HG03378 (cell line): ENCODE measurements at regions not wholly inside any gene's neighbourhood (a gene's known extent, or its start where the extent isn't known, plus 50 kb on each side); places are given as distances from the start of the nearest gene placed in this dataset.
"Not testable (repeated sequence)": the region's sequence is repeated elsewhere in the genome, so short reads cannot be mapped to it uniquely, and the experiment has no call there.

ENCODE experiments used
- ATAC-seq: cut with Tn5 transposase; IDR thresholded peaks from one replicate; pipeline ENCODE4 v1.9.1; 2021; ENCODE audit warnings: mild to moderate bottlenecking, moderate library complexity; ENCODE audit not compliant: unreplicated experiment

DNA sequence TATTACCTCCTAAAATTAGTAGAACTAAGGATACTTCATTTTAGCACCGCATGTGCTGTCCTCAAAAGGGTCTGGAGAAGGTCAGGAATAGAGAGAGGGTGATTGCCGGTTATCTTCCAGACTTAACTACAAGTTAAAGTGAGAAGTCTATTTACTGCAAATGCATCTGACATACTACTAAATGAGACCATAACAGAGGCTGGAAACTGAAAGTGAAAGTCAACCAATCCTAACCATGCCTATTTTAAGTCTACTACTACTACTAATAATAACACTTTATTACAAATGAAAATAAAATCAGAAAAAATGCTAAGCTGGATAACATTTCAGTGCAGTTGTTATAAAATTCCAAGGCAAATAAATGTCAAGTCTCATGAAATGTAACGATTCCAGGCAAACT, 244.7 kb downstream of the KIF20B start:
- no peak for ATAC-seq

DNA sequence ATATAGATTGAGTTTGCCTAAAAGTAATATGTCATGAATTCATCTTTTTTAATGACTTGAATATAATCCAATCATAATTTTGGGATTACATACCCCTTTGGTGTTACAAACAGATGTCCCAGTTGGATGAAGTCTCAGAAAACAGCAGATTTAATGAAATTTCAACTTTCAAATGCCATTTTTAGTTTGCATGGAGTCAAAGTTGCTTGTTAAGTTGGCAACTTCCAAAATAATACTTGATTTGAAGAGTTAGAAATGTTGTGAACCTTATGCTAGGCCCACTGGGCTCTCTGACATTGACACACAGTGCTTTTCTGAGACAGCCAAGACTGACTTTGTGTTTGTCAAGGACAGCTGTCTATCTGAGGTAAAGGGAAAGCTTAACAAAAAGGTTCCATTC, 248.1 kb downstream of the KIF20B start:
- no peak for ATAC-seq

DNA sequence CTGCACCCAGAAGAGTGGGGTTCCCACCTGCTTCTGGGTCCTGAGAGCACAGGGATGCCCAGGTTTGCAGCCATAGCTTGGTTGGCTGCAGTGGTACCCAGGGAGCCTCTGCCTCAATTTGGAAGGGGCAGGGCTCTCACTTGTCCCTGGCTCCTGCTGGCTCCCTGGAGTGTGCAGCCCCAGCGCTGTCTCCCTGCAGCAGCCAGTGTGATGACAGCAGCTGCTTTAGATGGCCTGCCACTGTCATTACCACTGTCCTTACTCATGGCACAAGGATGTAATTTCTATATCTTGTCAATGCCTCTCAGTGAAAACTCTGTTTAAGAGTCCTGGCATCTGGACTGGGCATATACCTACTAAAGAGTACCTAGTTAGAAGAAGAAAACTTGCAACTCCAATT, 250.9 kb downstream of the KIF20B start:
- ATAC-seq = no peak

DNA sequence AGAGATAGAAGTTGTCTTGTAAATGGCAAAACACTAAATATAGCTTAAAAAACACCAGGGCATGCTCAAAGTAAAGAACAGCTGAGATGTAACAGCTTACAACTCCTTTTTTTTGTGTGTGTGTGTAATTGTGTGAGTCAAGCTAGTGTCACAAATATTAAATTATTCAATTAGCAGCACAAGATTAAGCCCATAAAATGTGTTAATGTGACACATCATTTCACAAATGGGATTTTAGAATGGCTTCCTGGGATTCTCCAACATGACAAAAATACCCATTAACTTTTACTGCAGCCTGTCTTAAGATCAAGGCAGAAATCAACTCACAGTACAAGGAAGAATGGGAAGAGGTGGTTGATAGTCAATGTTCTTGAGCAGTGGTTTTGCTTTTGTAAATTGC, 251.4 kb downstream of the KIF20B start:
- no peak for ATAC-seq

- no peak for ATAC-seq
Measured at GRCh38 chr10:89954061-89954460, 252.7 kb downstream of the KIF20B start.

- ATAC-seq = no peak
Measured at GRCh38 chr10:89954787-89955566, 253.6 kb downstream of the KIF20B start.

- ATAC-seq = no peak
Measured at GRCh38 chr10:89959433-89960110, 258.2 kb downstream of the KIF20B start.

DNA sequence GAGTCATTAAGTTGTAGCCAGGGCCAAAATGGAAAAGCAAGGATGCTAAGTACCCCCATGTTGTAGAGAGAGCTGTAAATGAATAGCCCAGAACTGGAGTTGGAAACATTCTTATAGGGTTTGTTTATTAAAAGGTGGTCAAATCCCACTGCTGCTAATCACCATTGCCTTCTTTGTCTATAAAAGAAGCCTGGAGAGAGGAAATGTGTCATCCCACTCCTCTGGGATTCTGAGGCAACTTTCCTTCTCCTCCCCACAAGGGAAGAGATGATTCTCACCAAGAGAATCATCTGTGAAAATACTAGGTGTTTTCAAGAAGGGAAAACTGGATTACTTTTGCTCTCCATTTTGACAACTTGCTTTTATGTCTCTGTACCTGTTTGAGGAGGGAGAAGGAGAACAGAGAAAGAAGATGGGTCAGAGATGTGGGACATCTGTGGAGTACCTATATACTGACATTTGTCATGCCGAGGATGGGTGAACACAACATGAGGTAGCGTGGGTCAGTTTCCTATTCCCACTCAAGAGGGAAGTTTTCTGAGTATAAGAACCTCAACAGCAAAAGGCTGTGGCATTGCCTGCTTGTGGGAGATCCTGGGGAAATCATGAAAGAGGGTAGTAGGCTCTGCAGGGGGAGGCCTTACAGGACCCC, 262.2 kb downstream of the KIF20B start:
- ATAC-seq = no peak

DNA sequence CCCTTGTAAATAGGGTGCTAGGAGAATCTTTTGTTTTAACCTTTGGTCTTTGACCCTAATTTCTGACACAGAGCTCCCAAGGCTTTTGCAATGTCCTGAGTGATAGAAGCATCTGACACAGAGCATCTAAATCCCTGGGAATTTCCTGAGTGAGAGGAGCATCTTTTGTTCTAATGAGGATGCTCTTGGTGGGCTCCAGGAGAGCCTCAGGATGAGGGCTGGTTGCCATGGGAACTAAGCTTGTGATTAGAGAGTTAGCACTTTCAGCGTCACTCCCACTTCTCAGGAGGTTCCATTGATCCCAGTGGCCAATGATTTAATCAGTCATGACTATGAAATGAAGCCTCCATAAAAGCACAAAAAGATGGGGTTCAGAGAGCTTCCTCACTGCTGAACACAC, 264.8 kb downstream of the KIF20B start:
- ATAC-seq = no peak

GRCh38 chr10:89973326-89973725, 271.9 kb downstream of the KIF20B start:
- no peak for ATAC-seq

GRCh38 chr10:89975071-89975470, 273.7 kb downstream of the KIF20B start:
- ATAC-seq = no peak

DNA sequence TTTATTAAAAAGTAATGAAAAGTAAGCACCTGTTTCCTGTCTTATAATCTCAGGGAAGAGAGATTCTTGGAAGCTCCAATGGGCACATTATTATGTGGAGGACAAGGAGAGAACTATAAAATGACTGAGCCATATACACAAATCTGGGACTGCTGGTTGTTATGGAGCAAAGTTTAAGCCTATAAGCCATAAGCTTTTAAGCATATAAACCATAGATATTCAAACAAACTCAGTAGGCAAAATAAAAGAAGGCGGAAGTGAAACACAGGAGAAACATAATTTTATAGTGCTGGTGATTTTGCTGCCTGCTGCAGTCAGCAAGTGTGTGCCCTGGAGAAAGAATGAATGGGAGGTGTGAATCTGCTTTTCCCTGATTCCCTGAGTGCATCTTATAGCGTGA, 274.4 kb downstream of the KIF20B start:
- no peak for ATAC-seq

- ATAC-seq = no peak
Measured at GRCh38 chr10:89978081-89978480, 276.7 kb downstream of the KIF20B start.

GRCh38 chr10:89979726-89980125, 278.3 kb downstream of the KIF20B start:
- ATAC-seq = no peak

- ATAC-seq = no peak
Measured at GRCh38 chr10:89980166-89980565, 278.8 kb downstream of the KIF20B start.

GRCh38 chr10:89981891-89982290, 280.5 kb downstream of the KIF20B start:
- no peak for ATAC-seq

DNA sequence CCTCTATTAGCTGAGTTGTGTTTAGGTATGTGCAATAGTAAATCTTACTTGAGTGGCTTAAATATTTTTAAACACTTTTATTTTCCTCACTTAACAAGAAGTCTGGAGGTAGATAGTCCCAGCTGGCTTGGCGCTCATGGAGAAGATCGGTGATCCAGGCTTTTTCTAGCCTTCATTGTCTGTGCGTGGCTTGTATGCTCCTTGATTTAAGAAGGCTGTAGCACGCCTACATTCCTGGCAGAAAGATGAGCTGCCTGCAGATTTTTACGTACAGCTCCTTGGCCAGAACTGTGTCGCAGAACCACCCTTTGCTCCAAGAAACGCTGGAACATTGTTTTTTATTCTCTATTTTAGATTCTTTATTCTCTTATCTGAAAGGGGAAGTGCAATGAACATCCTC, 284.1 kb downstream of the KIF20B start:
- no peak for ATAC-seq

DNA sequence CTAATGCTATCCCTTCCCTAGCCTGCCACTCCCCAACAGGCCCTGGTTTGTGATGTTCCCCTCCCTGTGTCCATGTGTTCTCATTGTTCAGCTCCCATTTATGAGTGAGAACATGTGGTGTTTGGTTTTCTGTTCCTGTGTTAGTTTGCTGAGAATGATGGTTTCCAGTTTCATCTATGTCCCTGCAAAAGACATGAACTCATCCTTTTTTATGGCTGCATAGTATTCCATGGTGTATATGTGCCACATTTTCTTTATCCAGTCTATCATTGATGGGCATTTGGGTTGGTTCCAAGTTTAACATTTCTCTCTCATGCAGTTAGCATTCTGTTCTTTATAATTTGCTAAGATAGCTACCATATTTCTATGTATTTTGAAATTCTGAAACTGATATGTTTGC, 287.0 kb downstream of the KIF20B start:
- not testable (repeated sequence) for ATAC-seq

GRCh38 chr10:89992575-89992974, 291.2 kb downstream of the KIF20B start:
- no peak for ATAC-seq

DNA sequence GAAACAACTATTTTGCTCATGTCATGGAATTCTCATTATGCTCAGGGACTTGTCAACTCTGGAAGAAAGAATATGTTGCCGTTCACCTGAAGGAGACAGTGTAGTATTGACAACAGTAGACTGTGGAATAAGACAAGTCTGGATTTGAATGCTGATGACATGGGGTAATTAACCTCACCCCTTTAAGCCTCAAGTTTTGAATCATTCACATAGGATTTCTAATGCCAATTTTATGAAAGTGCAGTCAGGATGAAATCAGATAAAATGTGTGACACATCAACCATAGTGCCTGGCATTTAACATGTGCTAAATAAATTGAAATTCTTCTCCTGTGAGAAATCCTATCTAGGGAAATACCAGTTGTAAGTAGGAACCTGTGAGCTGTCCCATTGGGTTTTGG, 305.8 kb downstream of the KIF20B start:
- no peak for ATAC-seq

- ATAC-seq = not testable (repeated sequence)
Measured at GRCh38 chr10:90011281-90011680, 309.9 kb downstream of the KIF20B start.

- no peak for ATAC-seq
Measured at GRCh38 chr10:90018819-90019218, 317.4 kb downstream of the KIF20B start.
